ENCODE measurements at regions not wholly inside any gene's neighbourhood (a gene's known extent, or its start where the extent isn't known, plus 50 kb on each side); places are given as distances from the start of the nearest gene placed in this dataset.
A peak's percentile ranks its signal among the peaks of the same experiment; 100 is the strongest.
"Not testable (repeated sequence)": the region's sequence is repeated elsewhere in the genome, so short reads cannot be mapped to it uniquely, and the experiment has no call there.

DNA sequence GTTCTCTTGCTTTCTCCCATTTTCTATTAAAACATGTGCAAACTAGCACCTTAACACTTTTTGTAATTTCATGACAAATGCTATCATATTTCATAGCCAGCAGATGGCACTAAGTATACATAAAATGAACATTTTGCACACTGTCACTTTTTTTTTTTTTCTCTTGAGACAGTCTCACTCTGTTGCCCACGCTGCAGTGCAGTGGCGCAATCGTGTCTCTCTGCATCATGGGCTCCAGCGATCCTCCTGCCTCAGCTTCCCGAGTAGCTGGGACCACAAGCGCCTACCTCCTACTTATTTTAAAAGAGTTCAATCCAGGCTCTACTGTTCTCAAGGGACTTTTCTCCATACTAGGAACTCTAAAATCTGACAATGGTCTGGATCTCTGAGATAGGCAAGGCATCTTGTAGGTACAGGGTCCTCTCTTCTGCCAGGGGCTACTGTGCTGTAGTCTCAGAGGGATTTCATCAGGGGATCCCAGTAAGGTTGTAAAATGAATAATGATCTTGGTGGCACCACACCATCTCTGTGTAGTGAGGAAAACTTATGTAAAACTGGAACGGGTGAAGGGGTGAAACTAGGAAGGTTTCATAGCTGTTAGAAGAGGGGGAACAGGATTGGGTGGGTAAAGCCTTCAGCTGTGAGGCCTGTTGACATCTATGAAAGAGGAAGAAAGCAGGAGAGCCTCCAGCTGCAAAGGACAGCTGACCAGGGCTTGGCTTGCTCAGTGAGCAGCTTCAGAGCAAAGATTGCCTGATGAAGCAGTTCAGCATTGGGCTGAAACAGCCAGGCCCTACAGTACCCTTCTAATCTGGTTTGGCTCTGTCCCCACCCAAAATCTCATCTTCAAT, 196.9 kb downstream of the AVL9 start:
- in situ Hi-C loops (cut with HindIII; ENCODE audit: low pct_ligation_motif_present, low sequenced_read_pairs); H3K27me3 ChIP-seq (replicated peaks): not testable (repeated sequence)
- DNase-seq, result peak; percentile 41

DNA sequence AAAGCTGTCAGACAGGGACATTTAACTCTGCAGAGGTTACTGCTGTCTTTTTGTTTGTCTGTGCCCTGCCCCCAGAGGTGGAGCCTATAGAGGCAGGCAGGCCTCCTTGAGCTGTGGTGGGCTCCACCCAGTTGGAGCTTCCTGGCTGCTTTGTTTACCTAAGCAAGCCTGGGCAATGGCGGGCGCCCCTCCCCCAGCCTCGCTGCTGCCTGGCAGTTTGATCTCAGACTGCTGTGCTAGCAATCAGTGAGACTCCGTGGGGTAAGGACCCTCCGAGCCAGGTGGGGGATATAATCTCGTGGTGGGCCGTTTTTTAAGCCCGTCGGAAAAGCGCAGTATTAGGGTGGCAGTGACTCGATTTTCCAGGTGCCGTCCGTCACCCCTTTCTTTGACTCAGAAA, 192.8 kb downstream of the AVL9 start:
- H3K27me3 ChIP-seq (replicated peaks); DNase-seq; H3K27ac ChIP-seq; H3K36me3 ChIP-seq (replicated peaks); H3K4me3 ChIP-seq (ENCODE audit: low read depth, low read length); in situ Hi-C loops (cut with HindIII; ENCODE audit: low pct_ligation_motif_present, low sequenced_read_pairs): not testable (repeated sequence)

More for the DNA sequence above, 196.9 kb downstream of the AVL9 start:
- TF ChIP-seq, protein P1, sequence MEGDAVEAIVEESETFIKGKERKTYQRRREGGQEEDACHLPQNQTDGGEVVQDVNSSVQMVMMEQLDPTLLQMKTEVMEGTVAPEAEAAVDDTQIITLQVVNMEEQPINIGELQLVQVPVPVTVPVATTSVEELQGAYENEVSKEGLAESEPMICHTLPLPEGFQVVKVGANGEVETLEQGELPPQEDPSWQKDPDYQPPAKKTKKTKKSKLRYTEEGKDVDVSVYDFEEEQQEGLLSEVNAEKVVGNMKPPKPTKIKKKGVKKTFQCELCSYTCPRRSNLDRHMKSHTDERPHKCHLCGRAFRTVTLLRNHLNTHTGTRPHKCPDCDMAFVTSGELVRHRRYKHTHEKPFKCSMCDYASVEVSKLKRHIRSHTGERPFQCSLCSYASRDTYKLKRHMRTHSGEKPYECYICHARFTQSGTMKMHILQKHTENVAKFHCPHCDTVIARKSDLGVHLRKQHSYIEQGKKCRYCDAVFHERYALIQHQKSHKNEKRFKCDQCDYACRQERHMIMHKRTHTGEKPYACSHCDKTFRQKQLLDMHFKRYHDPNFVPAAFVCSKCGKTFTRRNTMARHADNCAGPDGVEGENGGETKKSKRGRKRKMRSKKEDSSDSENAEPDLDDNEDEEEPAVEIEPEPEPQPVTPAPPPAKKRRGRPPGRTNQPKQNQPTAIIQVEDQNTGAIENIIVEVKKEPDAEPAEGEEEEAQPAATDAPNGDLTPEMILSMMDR (IDR thresholded peaks at IDR 0.05; ENCODE audit: low read depth, low read length, missing control alignments), result peak; percentile 15
- not testable (repeated sequence) for H3K4me3 ChIP-seq (ENCODE audit: low read depth, low read length); H3K27ac ChIP-seq; H3K36me3 ChIP-seq (replicated peaks)

DNA sequence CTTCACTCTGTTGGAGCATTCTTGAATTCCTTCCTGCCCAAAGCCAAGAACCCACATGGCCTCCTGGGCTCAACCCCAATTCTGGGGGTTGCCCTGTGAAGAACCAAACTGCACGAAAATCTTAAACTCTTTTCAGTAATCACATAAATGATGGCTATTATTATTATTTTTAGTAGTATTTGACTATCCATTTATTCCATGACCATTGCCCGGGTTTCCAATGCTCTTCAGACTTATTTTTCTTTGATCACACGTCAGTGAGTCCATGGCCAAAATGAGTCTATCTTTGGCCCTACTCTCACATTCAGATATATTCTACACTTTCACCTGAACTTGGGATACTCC, 185.9 kb downstream of the AVL9 start:
- in situ Hi-C loops (cut with HindIII; ENCODE audit: low pct_ligation_motif_present, low sequenced_read_pairs), result no loop called here
- no peak for DNase-seq
- no peak overlapping the region for H3K4me3 ChIP-seq (ENCODE audit: low read depth, low read length)
- H3K27me3 ChIP-seq (replicated peaks), result no peaks in the 10 kb centered on the region
- H3K27ac ChIP-seq, result no peak overlapping the region
- TF ChIP-seq, protein P1 (IDR thresholded peaks at IDR 0.05; ENCODE audit: low read depth, low read length, missing control alignments), result no peak
- H3K36me3 ChIP-seq (replicated peaks), result no peaks in the 10 kb centered on the region

DNA sequence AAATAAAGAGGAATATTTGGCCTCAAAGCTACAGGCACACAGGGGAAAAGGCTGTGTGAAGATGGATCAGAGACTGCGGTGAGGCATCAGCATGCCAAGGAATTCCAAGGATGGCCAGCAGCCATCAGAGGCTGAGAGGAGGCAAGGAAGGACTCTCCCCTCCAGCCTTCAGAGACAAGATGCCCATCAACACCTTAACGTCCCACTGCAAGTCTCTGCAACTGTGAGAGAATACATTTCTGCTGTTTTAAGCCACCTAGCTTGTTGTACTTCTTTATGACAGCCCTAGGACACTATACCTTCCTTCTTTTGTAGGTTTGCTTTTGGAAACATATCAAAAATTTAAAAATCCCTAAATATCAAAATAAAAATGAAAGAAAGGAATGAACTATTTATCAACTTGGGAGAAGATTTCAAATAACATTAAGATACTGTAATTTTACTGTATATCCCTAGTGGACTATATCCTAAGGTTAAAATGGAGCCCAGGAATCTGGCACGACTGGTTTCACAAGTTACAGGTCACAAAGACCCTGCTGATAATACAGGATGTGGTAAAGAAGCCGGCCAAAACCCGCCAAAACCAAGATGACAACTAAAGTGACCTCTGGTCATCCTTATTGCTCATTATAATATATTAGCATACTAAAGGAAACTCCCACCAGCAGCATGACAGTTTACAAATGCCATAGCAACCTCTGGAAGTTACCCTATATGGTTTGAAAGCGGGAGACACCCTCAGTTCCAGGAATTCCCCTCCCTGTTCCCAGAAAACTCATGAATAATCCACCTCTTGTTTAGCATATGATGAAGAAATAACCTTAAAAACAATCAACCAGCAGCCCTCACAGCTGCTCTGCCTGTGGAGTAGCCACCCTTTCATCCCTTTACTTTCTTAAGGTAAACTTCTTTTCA, 185.2 kb downstream of the AVL9 start:
- TF ChIP-seq, protein P1 (IDR thresholded peaks at IDR 0.05; ENCODE audit: low read depth, low read length, missing control alignments), result no peak
- Histone ChIP-seq H3K27ac (no peak overlapping the region), H3K27me3 (replicated peaks) (no peaks in the 10 kb centered on the region), H3K36me3 (replicated peaks) (no peaks in the 10 kb centered on the region), H3K4me3 (ENCODE audit: low read depth, low read length) (no peak overlapping the region)
- in situ Hi-C loops (cut with HindIII; ENCODE audit: low pct_ligation_motif_present, low sequenced_read_pairs), result no loop called here
- DNase-seq, result peak; percentile 22

DNA sequence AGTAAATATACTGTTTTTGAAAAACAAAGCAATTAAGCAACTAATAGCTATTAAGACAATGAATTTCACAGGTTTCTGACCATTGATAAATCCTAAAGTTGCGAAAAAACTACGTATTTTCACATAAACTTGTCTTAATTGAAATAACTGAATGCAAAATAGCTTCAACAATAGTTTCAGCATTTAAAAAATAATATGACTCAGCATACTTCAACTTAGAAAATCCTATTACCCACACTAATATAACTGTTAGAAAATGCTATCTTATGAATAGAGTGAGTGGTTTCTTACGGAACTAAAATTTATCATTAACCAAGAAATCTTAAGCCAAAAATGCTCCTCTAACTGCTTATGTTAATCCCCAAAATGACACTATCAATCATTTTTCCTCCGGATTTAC, 183.9 kb downstream of the AVL9 start:
- H3K36me3 ChIP-seq (replicated peaks), result no peaks in the 10 kb centered on the region
- in situ Hi-C loops (cut with HindIII; ENCODE audit: low pct_ligation_motif_present, low sequenced_read_pairs), result no loop called here
- no peak overlapping the region for H3K4me3 ChIP-seq (ENCODE audit: low read depth, low read length)
- no peaks in the 10 kb centered on the region for H3K27me3 ChIP-seq (replicated peaks)
- H3K27ac ChIP-seq, result no peak overlapping the region
- TF ChIP-seq, protein P1 (IDR thresholded peaks at IDR 0.05; ENCODE audit: low read depth, low read length, missing control alignments), result no peak
- no peak for DNase-seq

DNA sequence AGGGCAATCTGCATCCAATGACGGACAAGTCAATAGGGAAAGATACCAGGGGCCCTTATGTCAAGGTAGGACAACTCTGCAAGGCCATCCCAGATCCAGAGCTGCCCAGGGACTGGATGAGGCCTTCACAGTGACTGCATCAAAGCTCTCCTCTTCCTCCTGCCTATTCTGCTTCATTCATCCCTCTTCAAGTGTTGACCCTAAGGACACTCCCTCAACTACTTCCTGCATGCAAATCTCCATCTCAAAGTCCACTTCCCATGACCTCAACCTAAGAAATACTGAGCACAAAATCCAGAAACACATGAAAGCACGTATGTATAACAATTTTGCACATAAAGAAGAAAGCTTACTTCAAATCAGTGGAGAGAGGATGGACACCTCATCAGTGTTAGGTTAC, 182.3 kb downstream of the AVL9 start:
- DNase-seq, result no peak
- H3K4me3 ChIP-seq (ENCODE audit: low read depth, low read length), result no peak overlapping the region
- TF ChIP-seq, protein P1 (IDR thresholded peaks at IDR 0.05; ENCODE audit: low read depth, low read length, missing control alignments), result no peak
- H3K27me3 ChIP-seq (replicated peaks), result no peaks in the 10 kb centered on the region
- no peaks in the 10 kb centered on the region for H3K36me3 ChIP-seq (replicated peaks)
- no peak overlapping the region for H3K27ac ChIP-seq
- in situ Hi-C loops (cut with HindIII; ENCODE audit: low pct_ligation_motif_present, low sequenced_read_pairs), result no loop called here

All from brain microvascular endothelial cell (primary cell).